Mammary epithelial cell (primary cell): ENCODE measurements at regions not wholly inside any gene's neighbourhood (a gene's known extent, or its start where the extent isn't known, plus 50 kb on each side); places are given as distances from the start of the nearest gene placed in this dataset.

Experiments used
- EZH2 ChIP-seq: IDR thresholded peaks from 2 replicates; pipeline ENCODE4 v1.6.1; 2012; ENCODE audit warnings: low read length, inconsistent platforms, borderline replicate concordance
- TF ChIP-seq, protein P1 (sequence below), 2 donors: IDR thresholded peaks in 1 of 2; conservative IDR thresholded peaks in 1 of 2; 2 replicates each; pipeline ENCODE4 v1.5.1; 2011 to 2012; ENCODE audit warnings: inconsistent platforms in 2 of 2, low read length in 2 of 2, mild to moderate bottlenecking in 2 of 2, control low read depth in 1 of 2, low read depth in 1 of 2; ENCODE audit not compliant: insufficient read depth in 1 of 2; ENCODE audit errors: extremely low read depth in 1 of 2

DNA sequence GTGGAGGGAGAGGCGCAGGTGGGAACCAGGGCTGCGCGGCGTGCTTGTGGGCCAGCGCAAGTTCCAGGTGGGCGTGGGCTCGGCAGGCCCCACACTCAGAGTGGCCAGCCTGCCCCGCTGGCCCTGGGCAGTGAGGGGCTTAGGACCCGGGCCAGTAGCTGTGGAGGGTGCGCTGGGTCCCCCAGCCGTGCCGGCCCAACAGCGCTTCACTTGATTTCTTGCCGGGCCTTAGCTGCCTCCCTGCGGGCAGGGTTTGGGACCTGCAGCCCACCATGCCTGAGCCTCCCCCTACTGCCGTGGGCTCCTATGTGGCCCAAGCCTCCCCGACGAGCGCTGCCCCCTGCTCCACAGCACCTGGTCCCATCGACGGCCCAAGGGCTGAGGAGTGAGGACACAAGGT, 1636.9 kb upstream of the SLC39A10 start:
- TF ChIP-seq, protein P1, sequence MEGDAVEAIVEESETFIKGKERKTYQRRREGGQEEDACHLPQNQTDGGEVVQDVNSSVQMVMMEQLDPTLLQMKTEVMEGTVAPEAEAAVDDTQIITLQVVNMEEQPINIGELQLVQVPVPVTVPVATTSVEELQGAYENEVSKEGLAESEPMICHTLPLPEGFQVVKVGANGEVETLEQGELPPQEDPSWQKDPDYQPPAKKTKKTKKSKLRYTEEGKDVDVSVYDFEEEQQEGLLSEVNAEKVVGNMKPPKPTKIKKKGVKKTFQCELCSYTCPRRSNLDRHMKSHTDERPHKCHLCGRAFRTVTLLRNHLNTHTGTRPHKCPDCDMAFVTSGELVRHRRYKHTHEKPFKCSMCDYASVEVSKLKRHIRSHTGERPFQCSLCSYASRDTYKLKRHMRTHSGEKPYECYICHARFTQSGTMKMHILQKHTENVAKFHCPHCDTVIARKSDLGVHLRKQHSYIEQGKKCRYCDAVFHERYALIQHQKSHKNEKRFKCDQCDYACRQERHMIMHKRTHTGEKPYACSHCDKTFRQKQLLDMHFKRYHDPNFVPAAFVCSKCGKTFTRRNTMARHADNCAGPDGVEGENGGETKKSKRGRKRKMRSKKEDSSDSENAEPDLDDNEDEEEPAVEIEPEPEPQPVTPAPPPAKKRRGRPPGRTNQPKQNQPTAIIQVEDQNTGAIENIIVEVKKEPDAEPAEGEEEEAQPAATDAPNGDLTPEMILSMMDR (conservative IDR thresholded peaks at IDR 0.05 in 1 of 2, IDR thresholded peaks at IDR 0.05 in 1 of 2; ENCODE audit: extremely low read depth in 1 of 2, insufficient read depth in 1 of 2, low read depth in 1 of 2, low read length in 2 of 2): no peak
- no peak for TF ChIP-seq EZH2
